ENCODE measurements at regions not wholly inside any gene's neighbourhood (a gene's known extent, or its start where the extent isn't known, plus 50 kb on each side); places are given as distances from the start of the nearest gene placed in this dataset.
A peak's percentile ranks its signal among the peaks of the same experiment; 100 is the strongest.

DNA sequence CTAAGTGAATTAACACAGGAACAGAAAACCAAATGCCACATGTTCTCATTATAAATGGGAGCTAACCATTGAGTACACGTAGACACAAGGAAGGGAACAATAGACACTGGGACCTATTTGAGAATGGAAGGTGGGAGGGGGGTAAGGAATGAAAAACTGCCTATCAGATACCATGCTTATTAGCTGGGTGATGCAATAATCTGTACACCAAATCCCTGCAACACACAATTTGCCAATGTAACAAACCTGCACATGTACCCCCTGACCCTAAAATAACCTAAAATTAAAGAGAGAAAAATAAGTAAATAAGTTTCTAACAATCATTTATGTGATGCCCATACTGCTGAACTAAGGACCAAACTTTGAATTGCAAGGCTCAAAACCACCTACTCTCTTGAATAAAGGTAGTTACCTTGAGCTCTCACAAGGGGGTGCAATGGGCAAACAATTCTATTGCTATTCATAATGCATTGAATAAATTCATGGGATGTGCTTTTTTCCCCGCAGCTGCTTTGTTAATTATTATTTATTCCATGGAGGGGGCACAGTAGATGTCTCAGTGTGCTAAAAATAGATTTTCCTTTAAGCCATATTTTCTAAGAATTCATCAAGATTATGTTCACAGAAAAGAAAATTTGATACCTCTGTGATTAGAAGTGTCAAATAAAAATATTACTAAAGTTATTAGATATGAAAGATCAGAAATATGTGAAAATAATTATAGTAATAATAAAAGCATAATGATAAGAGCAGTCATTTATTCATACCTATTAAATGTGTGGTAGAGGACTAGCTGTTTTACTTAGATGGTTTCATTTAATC is 76.2 kb upstream of the PTPN3 start (continued):
- TF ChIP-seq, protein P1, sequence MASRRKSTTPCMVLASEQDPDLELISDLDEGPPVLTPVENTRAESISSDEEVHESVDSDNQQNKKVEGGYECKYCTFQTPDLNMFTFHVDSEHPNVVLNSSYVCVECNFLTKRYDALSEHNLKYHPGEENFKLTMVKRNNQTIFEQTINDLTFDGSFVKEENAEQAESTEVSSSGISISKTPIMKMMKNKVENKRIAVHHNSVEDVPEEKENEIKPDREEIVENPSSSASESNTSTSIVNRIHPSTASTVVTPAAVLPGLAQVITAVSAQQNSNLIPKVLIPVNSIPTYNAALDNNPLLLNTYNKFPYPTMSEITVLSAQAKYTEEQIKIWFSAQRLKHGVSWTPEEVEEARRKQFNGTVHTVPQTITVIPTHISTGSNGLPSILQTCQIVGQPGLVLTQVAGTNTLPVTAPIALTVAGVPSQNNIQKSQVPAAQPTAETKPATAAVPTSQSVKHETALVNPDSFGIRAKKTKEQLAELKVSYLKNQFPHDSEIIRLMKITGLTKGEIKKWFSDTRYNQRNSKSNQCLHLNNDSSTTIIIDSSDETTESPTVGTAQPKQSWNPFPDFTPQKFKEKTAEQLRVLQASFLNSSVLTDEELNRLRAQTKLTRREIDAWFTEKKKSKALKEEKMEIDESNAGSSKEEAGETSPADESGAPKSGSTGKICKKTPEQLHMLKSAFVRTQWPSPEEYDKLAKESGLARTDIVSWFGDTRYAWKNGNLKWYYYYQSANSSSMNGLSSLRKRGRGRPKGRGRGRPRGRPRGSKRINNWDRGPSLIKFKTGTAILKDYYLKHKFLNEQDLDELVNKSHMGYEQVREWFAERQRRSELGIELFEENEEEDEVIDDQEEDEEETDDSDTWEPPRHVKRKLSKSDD (conservative IDR thresholded peaks at IDR 0.05; ENCODE audit: low read length): no peak
- TF ChIP-seq TBP (optimal IDR thresholded peaks at IDR 0.05; ENCODE audit: low read depth, low read length) (no peak), EZH2 (IDR thresholded peaks at IDR 0.05; ENCODE audit: borderline replicate concordance, low read depth, low read length) (no peak), NONO (IDR thresholded peaks at IDR 0.05; ENCODE audit: low read depth in 2 of 2, low read length in 1 of 2) (no peak), KDM2B (CRISPR knock-in tag; IDR thresholded peaks at IDR 0.05) (no peak), GTF2F1 (IDR thresholded peaks at IDR 0.05; ENCODE audit: low read depth, low read length) (no peak), SLC30A9 (CRISPR knock-in tag; IDR thresholded peaks at IDR 0.05) (no peak), ZNF197 (CRISPR knock-in tag; IDR thresholded peaks at IDR 0.05; ENCODE audit: low read depth) (no peak), DDX20 (tag; IDR thresholded peaks at IDR 0.05; ENCODE audit: low read depth) (no peak), GATAD2B (IDR thresholded peaks at IDR 0.05; ENCODE audit: borderline replicate concordance) (no peak), HSF4 (CRISPR knock-in tag; IDR thresholded peaks at IDR 0.05; ENCODE audit: borderline replicate concordance) (no peak), POLR2B (IDR thresholded peaks at IDR 0.05; ENCODE audit: low read depth, partially characterized antibody) (no peak)
- TF ChIP-seq, protein P2, sequence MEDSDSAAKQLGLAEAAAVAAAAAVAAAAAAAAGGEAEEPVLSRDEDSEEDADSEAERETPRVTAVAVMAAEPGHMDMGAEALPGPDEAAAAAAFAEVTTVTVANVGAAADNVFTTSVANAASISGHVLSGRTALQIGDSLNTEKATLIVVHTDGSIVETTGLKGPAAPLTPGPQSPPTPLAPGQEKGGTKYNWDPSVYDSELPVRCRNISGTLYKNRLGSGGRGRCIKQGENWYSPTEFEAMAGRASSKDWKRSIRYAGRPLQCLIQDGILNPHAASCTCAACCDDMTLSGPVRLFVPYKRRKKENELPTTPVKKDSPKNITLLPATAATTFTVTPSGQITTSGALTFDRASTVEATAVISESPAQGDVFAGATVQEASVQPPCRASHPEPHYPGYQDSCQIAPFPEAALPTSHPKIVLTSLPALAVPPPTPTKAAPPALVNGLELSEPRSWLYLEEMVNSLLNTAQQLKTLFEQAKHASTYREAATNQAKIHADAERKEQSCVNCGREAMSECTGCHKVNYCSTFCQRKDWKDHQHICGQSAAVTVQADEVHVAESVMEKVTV (CRISPR knock-in tag; IDR thresholded peaks at IDR 0.05): 0 out of 2 replicates have a peak, but pooled peaks have one; percentile 41
- TF ChIP-seq, protein P3, sequence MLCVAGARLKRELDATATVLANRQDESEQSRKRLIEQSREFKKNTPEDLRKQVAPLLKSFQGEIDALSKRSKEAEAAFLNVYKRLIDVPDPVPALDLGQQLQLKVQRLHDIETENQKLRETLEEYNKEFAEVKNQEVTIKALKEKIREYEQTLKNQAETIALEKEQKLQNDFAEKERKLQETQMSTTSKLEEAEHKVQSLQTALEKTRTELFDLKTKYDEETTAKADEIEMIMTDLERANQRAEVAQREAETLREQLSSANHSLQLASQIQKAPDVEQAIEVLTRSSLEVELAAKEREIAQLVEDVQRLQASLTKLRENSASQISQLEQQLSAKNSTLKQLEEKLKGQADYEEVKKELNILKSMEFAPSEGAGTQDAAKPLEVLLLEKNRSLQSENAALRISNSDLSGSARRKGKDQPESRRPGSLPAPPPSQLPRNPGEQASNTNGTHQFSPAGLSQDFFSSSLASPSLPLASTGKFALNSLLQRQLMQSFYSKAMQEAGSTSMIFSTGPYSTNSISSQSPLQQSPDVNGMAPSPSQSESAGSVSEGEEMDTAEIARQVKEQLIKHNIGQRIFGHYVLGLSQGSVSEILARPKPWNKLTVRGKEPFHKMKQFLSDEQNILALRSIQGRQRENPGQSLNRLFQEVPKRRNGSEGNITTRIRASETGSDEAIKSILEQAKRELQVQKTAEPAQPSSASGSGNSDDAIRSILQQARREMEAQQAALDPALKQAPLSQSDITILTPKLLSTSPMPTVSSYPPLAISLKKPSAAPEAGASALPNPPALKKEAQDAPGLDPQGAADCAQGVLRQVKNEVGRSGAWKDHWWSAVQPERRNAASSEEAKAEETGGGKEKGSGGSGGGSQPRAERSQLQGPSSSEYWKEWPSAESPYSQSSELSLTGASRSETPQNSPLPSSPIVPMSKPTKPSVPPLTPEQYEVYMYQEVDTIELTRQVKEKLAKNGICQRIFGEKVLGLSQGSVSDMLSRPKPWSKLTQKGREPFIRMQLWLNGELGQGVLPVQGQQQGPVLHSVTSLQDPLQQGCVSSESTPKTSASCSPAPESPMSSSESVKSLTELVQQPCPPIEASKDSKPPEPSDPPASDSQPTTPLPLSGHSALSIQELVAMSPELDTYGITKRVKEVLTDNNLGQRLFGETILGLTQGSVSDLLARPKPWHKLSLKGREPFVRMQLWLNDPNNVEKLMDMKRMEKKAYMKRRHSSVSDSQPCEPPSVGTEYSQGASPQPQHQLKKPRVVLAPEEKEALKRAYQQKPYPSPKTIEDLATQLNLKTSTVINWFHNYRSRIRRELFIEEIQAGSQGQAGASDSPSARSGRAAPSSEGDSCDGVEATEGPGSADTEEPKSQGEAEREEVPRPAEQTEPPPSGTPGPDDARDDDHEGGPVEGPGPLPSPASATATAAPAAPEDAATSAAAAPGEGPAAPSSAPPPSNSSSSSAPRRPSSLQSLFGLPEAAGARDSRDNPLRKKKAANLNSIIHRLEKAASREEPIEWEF (CRISPR knock-in tag; IDR thresholded peaks at IDR 0.05): no peak
- TF ChIP-seq, protein P4, sequence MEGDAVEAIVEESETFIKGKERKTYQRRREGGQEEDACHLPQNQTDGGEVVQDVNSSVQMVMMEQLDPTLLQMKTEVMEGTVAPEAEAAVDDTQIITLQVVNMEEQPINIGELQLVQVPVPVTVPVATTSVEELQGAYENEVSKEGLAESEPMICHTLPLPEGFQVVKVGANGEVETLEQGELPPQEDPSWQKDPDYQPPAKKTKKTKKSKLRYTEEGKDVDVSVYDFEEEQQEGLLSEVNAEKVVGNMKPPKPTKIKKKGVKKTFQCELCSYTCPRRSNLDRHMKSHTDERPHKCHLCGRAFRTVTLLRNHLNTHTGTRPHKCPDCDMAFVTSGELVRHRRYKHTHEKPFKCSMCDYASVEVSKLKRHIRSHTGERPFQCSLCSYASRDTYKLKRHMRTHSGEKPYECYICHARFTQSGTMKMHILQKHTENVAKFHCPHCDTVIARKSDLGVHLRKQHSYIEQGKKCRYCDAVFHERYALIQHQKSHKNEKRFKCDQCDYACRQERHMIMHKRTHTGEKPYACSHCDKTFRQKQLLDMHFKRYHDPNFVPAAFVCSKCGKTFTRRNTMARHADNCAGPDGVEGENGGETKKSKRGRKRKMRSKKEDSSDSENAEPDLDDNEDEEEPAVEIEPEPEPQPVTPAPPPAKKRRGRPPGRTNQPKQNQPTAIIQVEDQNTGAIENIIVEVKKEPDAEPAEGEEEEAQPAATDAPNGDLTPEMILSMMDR (IDR thresholded peaks at IDR 0.05 in 2 of 3, conservative IDR thresholded peaks at IDR 0.05 in 1 of 3; ENCODE audit: insufficient read depth in 2 of 3, low read depth in 1 of 3, low read length in 3 of 3): peak; percentile 50 to 75 (median 60); a peak in 5 of 6 replicates
